ENCODE measurements at regions not wholly inside any gene's neighbourhood (a gene's known extent, or its start where the extent isn't known, plus 50 kb on each side); places are given as distances from the start of the nearest gene placed in this dataset.

DNA sequence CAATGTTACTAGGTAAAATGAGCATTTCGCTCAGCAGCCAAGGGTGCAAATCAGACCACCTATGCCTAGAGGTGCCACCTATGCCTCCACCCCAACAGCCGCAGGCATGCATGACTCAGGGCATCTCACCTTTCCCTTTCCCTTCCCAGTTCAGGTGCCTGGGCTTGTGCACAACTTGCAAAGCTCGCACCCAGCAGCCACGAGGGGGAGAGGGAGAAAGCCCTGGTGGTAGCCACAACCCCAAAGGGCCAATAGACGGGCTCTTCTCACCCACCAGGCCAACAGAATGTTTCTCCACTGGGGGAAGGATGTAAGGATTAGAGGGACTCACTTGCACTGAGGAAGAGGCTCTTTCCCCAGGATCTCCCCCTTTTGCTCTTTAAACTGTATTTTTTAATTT is 462.3 kb upstream of the PCDH15 start:
- H3K36me3 Mint-ChIP-seq (ENCODE audit: low read depth) = no peaks in the 10 kb centered on the region
- no peak overlapping the region for H3K27ac Mint-ChIP-seq
- ATAC-seq (ENCODE audit: poor library complexity) (no peak), DNase-seq (no peak)
- Histone ChIP-seq H3K27ac (ENCODE audit: low read depth in 1 of 2, low read length in 2 of 2) (no peak overlapping the region), H3K4me3 (ENCODE audit: low read length) (no peak overlapping the region), H3K4me1 (ENCODE audit: insufficient read depth, low read length) (no peaks in the 10 kb centered on the region), H3K36me3 (ENCODE audit: insufficient read depth, low read length) (no peaks in the 10 kb centered on the region), H3K9me3 (ENCODE audit: control insufficient read depth in 1 of 2, insufficient read depth in 1 of 2, low read length in 2 of 2) (peaks cover 0 to 21% of the 10 kb centered on the region in 2 experiments), H3K27me3 (ENCODE audit: control insufficient read depth in 1 of 2, insufficient read depth in 2 of 2, low read length in 2 of 2) (no peaks in the 10 kb centered on the region)
- ChIA-PET CTCF (no interaction called here), POLR2A (no interaction called here)
- H3K9me3 Mint-ChIP-seq = peaks cover 2% of the 10 kb centered on the region
- intact Hi-C loops (cut with DNase I, micrococcal nuclease) = no loop called here
- H3K4me3 Mint-ChIP-seq = no peak overlapping the region
- H3K27me3 Mint-ChIP-seq = no peaks in the 10 kb centered on the region
- TF ChIP-seq, protein P1, sequence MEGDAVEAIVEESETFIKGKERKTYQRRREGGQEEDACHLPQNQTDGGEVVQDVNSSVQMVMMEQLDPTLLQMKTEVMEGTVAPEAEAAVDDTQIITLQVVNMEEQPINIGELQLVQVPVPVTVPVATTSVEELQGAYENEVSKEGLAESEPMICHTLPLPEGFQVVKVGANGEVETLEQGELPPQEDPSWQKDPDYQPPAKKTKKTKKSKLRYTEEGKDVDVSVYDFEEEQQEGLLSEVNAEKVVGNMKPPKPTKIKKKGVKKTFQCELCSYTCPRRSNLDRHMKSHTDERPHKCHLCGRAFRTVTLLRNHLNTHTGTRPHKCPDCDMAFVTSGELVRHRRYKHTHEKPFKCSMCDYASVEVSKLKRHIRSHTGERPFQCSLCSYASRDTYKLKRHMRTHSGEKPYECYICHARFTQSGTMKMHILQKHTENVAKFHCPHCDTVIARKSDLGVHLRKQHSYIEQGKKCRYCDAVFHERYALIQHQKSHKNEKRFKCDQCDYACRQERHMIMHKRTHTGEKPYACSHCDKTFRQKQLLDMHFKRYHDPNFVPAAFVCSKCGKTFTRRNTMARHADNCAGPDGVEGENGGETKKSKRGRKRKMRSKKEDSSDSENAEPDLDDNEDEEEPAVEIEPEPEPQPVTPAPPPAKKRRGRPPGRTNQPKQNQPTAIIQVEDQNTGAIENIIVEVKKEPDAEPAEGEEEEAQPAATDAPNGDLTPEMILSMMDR (IDR thresholded peaks at IDR 0.05) = no peak
- no peaks in the 10 kb centered on the region for H3K4me1 Mint-ChIP-seq (ENCODE audit: low read depth)

DNA sequence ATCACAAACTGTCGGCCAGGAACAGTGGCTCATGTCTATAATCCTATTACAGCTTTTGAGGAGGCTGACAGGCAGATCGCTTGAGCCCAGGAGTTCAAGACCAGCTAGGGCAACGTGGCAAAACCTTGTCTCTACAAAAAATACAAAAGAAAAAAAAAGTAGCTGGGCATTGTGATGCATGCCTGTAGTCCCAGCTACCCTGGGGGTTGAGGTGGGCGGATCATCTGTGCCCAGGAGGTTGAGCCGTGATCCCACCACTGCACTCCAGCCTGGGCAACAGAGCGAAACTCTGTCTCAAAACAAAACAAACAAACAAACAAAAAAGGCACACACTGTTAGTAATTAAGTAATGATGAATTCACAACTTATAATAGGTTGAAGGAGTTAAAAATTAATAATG is 441.5 kb upstream of the PCDH15 start:
- no peak for ATAC-seq (ENCODE audit: poor library complexity)
- no peak overlapping the region for H3K27ac Mint-ChIP-seq
- no peak for DNase-seq
- Histone ChIP-seq H3K27me3 (ENCODE audit: control insufficient read depth in 1 of 2, insufficient read depth in 2 of 2, low read length in 2 of 2) (no peaks in the 10 kb centered on the region), H3K4me3 (ENCODE audit: low read length) (no peak overlapping the region), H3K36me3 (ENCODE audit: insufficient read depth, low read length) (no peaks in the 10 kb centered on the region), H3K9me3 (ENCODE audit: control insufficient read depth in 1 of 2, insufficient read depth in 1 of 2, low read length in 2 of 2) (peaks cover 0 to 15% of the 10 kb centered on the region in 2 experiments), H3K4me1 (ENCODE audit: insufficient read depth, low read length) (no peaks in the 10 kb centered on the region), H3K27ac (ENCODE audit: low read depth in 1 of 2, low read length in 2 of 2) (no peak overlapping the region)
- intact Hi-C loops (cut with DNase I, micrococcal nuclease) = no loop called here
- POLR2A ChIA-PET = no interaction called here
- no peaks in the 10 kb centered on the region for H3K36me3 Mint-ChIP-seq (ENCODE audit: low read depth)
- no peaks in the 10 kb centered on the region for H3K9me3 Mint-ChIP-seq
- H3K27me3 Mint-ChIP-seq = no peaks in the 10 kb centered on the region
- TF ChIP-seq, protein P1 (IDR thresholded peaks at IDR 0.05) = no peak
- no peak overlapping the region for H3K4me3 Mint-ChIP-seq
- H3K4me1 Mint-ChIP-seq (ENCODE audit: low read depth) = no peaks in the 10 kb centered on the region
- CTCF ChIA-PET = no interaction called here

DNA sequence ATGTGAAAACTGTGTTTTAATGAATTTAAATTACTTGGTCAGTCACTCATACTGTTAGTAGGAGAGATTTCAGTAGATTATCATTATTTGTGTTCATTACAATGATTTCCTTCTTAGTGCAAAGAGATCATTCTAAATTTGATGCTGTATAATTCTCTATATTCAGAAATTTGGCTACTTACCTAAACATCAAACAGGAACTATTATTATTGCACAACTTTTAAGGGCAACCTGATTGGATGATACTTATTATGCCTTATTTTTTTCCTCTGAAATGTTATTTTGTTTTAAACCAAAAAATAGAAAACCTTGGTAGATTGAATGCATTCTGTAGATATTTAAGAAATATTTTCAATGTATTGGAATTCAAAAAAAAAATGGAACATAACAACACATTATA is 436.4 kb upstream of the PCDH15 start:
- intact Hi-C loops (cut with DNase I, micrococcal nuclease) = no loop called here
- no peaks in the 10 kb centered on the region for H3K36me3 Mint-ChIP-seq (ENCODE audit: low read depth)
- ATAC-seq (ENCODE audit: poor library complexity) (no peak), DNase-seq (no peak)
- Histone ChIP-seq H3K27me3 (ENCODE audit: control insufficient read depth in 1 of 2, insufficient read depth in 2 of 2, low read length in 2 of 2) (no peaks in the 10 kb centered on the region), H3K9me3 (ENCODE audit: control insufficient read depth in 1 of 2, insufficient read depth in 1 of 2, low read length in 2 of 2) (peaks cover 0 to 13% of the 10 kb centered on the region in 2 experiments), H3K4me1 (ENCODE audit: insufficient read depth, low read length) (no peaks in the 10 kb centered on the region), H3K27ac (ENCODE audit: low read depth in 1 of 2, low read length in 2 of 2) (no peak overlapping the region), H3K4me3 (ENCODE audit: low read length) (no peak overlapping the region), H3K36me3 (ENCODE audit: insufficient read depth, low read length) (no peaks in the 10 kb centered on the region)
- ChIA-PET POLR2A (no interaction called here), CTCF (no interaction called here)
- no peaks in the 10 kb centered on the region for H3K9me3 Mint-ChIP-seq
- TF ChIP-seq, protein P1 (IDR thresholded peaks at IDR 0.05) = no peak
- H3K4me3 Mint-ChIP-seq = no peak overlapping the region
- no peak overlapping the region for H3K27ac Mint-ChIP-seq
- no peaks in the 10 kb centered on the region for H3K27me3 Mint-ChIP-seq
- no peaks in the 10 kb centered on the region for H3K4me1 Mint-ChIP-seq (ENCODE audit: low read depth)
